ENCODE measurements at regions not wholly inside any gene's neighbourhood (a gene's known extent, or its start where the extent isn't known, plus 50 kb on each side); places are given as distances from the start of the nearest gene placed in this dataset.

GRCh38 chr17:79340333-79341221 lies 266.0 kb downstream of the ENGASE start:
- DNase-seq = no peak

DNA sequence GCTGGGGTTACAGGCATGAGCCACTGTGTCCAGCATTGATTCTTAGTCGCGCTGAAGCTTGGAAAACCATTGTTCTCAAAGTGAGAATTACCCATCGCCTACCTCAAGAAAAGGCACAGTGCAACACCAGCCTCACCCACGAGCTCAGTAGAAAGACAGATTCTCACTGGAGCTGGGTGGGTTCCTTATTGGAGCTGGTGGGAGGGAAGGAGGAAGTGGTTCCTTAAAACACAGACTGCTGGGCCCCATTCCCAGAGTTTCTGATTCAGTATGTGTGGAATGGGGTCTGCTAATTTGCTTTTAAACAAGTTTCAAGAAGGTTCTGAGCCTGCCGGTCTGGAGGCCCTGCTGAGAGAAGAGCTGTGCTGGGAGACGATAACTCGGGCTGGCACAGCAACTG lies 264.7 kb downstream of the ENGASE start:
- no peak for DNase-seq

GRCh38 chr17:79338604-79339003 lies 264.0 kb downstream of the ENGASE start:
- no peak for DNase-seq

DNA sequence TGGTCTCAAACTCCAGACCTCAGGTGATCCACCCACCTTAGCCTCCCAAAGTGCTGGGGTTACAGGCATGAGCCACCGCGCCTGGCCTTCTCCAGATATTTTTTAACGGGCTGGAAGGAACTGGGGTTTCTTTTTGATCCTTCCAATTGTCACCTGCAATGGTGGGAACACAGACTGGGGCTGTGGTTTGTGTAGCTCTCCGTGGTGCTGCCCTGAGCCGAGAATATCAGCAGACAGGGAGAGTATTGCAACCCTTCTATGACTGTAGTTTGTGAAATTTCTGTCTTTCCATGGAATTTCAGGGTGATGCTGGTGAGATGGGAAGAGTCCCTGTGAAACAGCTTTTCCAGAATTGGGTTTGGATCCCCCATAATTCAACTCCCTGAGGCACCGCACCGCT lies 263.5 kb downstream of the ENGASE start:
- no peak for DNase-seq

GRCh38 chr17:79337053-79337452 lies 262.4 kb downstream of the ENGASE start:
- DNase-seq = no peak

DNA sequence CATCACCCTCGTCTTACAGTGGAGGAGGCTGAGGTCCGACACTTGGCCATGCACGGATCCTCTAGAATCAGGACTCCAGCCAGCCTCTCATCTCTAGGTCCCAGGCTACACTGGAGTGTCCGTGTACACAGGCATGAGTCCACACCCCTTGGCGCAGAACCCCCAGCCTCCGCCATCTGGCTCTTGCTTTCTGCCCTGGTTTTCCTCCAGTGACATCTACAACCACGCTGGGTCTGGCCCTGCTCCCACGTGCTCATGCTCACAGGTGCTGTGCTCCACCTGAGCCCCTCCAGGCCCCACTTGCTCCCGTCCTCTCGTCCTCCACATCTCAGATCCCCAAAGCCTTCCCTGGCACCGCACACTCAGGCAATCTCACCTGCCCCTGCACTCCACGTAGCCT lies 260.8 kb downstream of the ENGASE start:
- DNase-seq = no peak

DNA sequence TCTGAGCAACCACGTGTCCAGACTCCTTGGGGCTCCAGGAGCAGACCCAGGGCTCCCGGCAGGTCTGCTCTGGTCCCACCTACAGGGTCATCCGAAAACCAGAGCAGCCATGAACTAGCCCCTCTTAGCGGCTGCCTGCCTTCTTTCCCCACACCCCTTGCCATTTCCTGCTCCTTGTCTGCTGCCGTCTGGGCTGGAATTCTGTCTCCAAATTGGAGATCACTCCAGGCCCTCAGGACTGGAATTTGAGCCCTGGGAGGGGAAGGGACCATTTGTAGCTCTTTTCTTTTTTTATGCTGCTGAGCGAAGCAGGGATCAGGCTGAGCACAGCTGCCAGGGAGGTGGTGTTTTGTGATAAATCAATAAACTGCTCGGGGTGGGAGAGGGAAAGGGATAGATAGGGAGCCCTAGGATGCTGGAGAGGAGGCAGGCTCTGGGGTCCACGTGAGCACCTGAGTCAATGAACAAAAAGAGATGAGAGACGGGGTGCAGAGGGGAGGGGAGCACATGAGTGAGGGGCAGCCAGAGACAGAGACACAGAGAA lies 257.5 kb downstream of the ENGASE start:
- DNase-seq = no peak

GRCh38 chr17:79331492-79331891 lies 256.9 kb downstream of the ENGASE start:
- no peak for DNase-seq

DNA sequence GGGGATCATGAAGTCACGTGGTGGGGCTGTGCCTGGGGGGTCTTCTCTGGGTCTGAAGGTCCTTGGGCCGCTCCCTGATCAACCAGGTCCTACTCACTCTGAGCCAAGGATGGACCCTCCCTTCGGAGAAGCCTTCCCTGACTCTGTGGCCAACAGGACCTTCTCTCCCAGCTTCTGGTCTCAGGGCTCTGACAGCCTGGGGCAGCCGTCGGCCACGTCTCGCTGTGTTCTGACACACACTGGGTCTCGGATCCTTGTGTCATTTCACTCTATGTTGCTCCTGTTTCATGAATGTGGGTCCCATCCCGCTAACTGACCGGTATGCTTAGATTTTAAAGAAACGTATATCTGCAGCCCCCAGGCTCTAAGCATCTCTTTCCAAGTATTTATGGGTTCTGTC lies 256.1 kb downstream of the ENGASE start:
- no peak for DNase-seq

GRCh38 chr17:79330229-79330628 lies 255.6 kb downstream of the ENGASE start:
- DNase-seq = no peak

DNA sequence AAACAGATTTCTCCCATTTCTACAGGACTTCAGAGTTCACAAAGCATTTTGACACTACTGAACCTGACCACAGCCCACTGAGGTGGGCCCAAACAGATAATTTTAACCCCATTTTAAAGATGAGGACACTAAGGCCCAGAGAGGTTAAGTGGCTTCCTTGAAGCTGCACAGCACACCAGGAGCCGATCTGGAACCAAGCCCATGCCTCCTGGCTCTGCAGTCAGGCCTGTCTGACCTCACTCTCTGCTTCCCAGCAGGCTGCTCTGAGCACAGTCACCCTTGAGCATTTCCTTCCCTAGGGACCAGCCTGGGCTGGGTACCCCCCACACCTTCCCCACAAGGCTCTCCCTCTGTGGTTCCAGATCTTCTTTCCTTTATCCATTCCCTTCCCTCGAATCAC lies 252.2 kb downstream of the ENGASE start:
- no peak for DNase-seq

DNA sequence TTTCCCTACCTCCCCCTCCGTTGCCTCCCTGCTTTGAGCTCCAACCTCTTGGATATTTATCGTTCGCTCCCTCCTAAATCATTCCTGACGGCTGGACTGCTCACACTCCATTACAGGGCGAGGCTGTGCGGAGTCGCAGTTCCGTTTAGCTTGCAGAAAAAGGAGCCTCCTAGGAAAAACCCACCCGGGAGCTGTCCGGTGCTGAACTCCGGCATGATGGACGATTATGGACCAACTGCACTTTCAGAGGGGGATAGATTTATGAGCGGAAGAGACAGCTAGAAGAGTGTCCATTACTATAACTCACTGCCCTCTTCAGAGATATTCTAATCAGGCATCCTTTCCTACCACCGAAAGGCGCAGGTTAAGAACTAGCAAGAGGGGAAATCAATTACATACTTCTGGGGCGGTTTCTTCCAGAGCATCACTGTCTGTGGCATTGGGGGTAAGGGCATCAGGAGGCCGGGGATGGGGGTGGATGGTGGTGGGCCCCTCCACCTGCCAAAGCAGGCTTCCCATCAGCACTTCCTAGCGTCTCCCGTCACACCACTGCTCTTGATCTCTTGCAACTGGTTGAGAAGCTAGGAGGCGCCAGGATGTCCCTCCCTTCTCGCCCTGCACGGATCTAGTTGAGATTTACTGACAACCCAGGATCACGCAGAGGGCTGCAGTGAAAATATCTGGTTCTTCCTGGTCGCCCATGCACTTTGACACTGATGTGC lies 251.2 kb downstream of the ENGASE start:
- DNase-seq = no peak

DNA sequence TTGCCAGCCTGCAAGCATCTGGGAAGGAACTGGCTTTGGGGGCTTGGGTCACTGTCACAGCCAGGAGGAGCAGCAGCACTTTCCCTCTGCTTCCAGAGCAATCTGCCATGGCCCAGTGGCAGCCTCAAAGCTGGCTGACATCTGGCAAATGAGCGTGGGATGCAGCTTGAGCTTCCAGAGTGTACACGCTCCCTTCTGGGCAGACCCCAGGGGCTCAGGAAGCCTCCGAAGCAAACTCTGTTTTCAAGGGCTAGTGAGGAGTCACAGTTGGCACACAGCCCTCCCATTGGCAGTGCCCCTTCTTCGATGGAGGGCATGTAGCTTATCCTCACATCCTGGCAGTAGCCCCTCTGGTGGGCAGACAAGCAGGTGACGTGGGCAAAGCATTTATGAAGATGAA lies 249.6 kb downstream of the ENGASE start:
- no peak for DNase-seq

DNA sequence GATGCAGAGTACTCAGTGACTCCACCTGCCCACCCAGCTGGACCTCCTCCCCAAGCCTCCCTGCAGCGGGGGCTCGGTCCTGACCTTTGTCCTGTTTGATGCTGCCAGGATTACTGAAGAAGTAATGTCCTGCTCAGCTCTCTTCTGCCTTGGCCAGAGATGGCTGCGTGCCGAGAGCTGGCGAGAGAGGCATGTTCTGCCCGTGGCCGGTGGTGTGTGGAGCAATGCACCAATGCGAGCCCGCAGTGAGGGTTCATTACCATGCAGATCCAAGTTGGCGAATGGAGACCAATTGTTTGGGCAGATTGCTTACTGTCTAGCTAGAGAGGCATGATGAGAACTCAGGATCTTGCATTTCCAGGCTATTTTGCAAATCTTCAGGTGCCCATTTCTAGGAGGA lies 248.9 kb downstream of the ENGASE start:
- DNase-seq = no peak

GRCh38 chr17:79322211-79323123 lies 247.8 kb downstream of the ENGASE start:
- no peak for DNase-seq

GRCh38 chr17:79320331-79320730 lies 245.7 kb downstream of the ENGASE start:
- DNase-seq = no peak

- DNase-seq = no peak
These were observed 243.3 kb downstream of the ENGASE start for GRCh38 chr17:79317916-79318315.

DNA sequence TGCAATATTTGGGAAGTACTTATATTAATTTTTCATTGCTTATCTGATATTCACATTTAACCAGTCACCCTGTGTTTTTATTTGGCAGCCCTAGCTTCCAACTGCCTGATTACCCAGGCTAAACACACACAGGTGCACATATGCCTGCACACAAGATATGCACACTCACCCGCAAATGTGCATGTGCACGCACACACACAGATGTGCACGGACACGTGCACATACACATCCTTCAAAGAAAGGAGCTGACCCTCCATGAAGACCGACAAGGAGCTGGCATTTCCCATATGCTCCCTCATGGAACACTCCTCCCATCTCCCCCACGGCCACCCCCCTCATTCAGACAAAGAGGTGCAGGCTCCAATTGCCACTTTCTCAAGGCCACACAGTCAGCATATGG lies 242.2 kb downstream of the ENGASE start:
- no peak for DNase-seq

DNA sequence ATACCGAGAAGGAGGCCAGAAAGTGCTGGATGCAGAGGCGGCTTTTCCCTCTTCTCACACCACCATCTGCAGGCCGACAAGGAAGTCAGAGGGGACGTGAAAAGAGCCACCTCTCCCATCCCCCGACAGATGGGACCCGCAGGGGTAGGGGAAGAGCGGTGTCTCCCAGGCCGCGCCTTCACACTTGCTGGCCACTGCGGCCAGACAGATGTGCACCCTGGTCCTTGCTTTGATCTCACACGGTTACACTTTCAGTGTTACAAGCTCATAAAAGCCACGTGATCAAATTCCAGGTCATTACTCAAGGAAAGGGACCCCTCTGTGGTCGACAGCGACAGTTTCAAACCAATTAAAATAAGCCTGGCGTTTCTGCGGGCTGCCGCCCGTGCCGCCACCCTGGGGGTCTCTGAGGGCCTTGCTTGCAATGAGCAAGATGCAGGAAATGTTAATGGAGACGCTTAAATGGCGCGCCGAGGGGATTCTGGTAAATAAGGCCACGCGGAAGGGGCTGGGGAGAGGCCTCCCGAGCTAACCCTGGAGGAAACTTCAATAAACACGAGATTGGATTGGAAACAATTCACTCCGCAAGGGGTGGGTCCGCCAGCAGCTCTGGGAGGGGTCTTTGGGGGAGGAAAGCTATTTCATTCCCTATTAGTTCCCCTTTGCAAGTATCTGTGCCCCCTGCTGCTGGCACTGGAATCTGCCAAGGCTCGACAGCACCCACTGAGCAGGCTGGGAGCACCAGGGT lies 240.9 kb downstream of the ENGASE start:
- no peak for DNase-seq

- no peak for DNase-seq
These were observed 240.2 kb downstream of the ENGASE start for GRCh38 chr17:79314617-79315357.

- DNase-seq = no peak
These were observed 236.7 kb downstream of the ENGASE start for GRCh38 chr17:79311373-79311772.

All from activated effector memory CD4-positive, alpha-beta T cell treated with Interleukin-2 at 50 U/mL for 16 hours (primary cell).